Sciatic nerve (tissue), 2 donors: ENCODE measurements at regions not wholly inside any gene's neighbourhood (a gene's known extent, or its start where the extent isn't known, plus 50 kb on each side); places are given as distances from the start of the nearest gene placed in this dataset.

Experiments
- ATAC-seq: fragments of 200-7000 bp; cut with Tn5 transposase; one replicate; pipeline ENCODE4 v1.9.1; 2020; ENCODE audit warnings: mild to moderate bottlenecking, moderate library complexity
- DNase-seq: peaks from one replicate; pipeline ENCODE4 v3.0.0-alpha.2; 2020; ENCODE audit warnings: low spot score
- intact Hi-C: fragments of 100-400 bp; cut with DNase I; formaldehyde crosslinking; loops from one replicate; pipeline ENCODE4 v1.14.2; 2022
- donor health status: DM: no; HTN: no; CAD: no.
- donor health status: DM: no; HTN: no; CAD: no.

- DNase-seq (no peak), ATAC-seq (no peak)
- intact Hi-C loops, result loop anchor here (5.0 kb wide), 1 partner anchor 1236 kb away; no protein-coding TSS in a partner anchor
Measured at GRCh38 chr2:126837966-126838715, 60.5 kb upstream of the TEX51 start.

DNA sequence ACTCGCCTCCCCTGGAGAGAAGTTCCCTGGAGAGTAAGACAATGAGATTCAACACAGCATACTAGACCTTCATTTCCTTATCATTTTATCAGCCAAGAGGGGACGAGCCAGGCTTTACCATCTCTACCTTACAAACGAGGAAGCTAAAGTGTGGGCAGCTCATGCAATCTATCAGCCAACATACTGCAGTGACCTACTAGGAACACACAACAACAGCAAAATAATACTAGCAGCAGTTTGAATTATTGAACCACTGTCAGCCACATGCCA is 60.0 kb upstream of the TEX51 start:
- ATAC-seq (no peak), DNase-seq (no peak)
- intact Hi-C loops, result loop anchor here (5.0 kb wide), 1 partner anchor 1236 kb away; no protein-coding TSS in a partner anchor

DNA sequence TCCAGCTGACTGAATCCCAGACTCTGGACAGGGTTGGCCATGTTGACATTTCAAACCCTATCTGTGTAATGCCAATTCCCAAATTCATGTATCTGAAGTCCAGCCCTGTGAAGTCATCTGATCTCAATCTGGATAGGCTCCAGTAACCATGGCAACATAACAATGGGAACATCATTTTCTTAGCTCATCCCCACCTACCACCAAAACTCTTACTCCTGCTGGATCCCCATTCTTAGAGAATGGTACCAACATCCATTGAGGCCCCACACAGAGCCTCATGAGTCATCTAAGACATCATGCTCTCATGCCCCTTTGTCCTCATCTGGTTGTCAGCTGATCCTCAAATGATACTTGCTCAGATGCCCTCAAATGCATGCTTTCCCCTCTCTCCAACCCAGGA is 58.9 kb upstream of the TEX51 start:
- intact Hi-C loops, result loop anchor here (5.0 kb wide), 1 partner anchor 1237 kb away; no protein-coding TSS in a partner anchor
- DNase-seq (no peak), ATAC-seq (no peak)

DNA sequence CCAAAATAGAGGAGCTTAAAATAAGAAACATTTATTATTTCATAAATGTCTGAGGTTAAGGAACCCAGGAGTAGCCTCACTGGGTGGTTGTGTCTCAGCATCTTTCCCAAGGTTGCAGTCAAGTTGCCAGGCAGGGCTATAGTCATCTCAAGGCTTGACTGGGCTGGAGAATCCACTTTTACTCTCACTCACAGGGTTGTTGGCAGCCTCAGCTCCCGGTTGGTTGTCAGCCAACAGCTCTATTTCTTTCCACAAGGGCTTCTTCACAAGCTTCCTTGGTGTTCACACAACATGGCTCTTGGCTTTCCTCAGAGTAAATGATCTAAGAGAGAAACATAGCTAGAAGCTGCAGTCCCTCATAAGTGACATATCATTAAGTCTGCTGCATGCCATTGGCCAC is 55.6 kb upstream of the TEX51 start:
- no peak for ATAC-seq
- no peak for DNase-seq
- intact Hi-C loops, result loop anchor here (2.0 kb wide), 1 partner anchor 42 kb away; no protein-coding TSS in a partner anchor

DNA sequence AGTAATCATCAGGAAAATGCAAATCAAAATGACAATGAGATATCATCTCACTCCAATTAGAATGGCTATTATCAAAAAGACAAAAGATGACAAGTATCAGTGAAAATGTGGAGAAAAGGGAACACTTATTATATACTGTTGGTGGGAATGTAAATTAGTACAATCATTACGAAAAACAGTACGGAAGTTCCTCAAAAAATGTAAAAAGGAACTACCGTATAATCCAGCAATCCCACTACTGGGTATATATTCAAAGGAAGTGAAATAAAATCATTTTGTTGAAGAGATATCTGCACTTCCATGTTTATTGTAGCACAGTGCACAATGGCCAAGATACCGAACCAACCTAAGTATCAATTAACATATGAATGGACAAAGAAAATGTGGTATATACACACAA is 52.4 kb upstream of the TEX51 start:
- ATAC-seq (no peak), DNase-seq (no peak)
- intact Hi-C loops, result no loop called here
